ENCODE measurements at regions not wholly inside any gene's neighbourhood (a gene's known extent, or its start where the extent isn't known, plus 50 kb on each side); places are given as distances from the start of the nearest gene placed in this dataset.

DNA sequence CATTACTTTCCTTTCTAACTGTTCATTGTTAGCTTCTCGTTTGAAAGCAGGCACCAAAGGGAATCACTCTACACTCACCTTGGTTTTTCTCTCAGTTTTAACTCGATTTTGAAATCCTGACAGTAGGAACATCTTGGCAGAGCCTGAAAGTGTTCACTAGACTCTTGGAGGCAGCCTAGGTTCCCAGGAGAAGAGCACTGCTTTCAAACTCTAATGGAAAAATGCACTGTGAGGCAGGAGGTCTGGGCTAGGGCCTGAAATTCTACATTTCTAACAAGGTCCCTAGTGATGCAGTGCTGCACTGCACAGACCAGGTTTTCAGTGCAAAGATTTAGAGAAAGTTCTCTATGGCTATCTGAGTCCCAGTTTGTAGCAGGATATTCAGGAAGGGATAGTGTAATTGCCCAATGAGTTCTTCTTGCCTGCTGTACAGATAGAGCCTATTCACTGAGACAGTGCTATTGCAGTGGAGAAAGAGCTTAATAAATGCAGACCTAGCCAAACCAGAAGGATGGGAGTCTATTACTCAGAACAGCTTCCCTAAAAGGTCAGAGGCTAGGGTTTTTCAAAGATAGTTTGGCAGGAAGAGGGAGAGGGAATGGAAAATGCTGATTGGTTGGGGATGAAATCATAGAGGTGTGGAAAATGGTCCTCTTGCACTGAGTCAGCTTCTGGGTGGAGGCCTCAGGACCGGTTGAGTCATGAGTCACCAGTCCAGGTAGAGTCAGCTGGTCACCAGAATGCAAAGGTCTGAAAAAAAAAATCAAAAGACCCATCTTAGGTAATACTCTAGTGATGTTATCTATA is 153.9 kb downstream of the GPBP1 start:
- no peak overlapping the region for H3K4me3 ChIP-seq
- DNase-seq (no peak), ATAC-seq (no peak)
- intact Hi-C loops (cut with DNase I; ENCODE audit: low total_unique reads), result no loop called here
- TF ChIP-seq, protein P1, sequence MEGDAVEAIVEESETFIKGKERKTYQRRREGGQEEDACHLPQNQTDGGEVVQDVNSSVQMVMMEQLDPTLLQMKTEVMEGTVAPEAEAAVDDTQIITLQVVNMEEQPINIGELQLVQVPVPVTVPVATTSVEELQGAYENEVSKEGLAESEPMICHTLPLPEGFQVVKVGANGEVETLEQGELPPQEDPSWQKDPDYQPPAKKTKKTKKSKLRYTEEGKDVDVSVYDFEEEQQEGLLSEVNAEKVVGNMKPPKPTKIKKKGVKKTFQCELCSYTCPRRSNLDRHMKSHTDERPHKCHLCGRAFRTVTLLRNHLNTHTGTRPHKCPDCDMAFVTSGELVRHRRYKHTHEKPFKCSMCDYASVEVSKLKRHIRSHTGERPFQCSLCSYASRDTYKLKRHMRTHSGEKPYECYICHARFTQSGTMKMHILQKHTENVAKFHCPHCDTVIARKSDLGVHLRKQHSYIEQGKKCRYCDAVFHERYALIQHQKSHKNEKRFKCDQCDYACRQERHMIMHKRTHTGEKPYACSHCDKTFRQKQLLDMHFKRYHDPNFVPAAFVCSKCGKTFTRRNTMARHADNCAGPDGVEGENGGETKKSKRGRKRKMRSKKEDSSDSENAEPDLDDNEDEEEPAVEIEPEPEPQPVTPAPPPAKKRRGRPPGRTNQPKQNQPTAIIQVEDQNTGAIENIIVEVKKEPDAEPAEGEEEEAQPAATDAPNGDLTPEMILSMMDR (IDR thresholded peaks at IDR 0.05 in 4 of 5, conservative IDR thresholded peaks at IDR 0.05 in 1 of 5), result no peak
- TF ChIP-seq POLR2A (IDR thresholded peaks at IDR 0.05), result no peak
- in situ Hi-C loops (cut with MboI; ENCODE audit: low sequenced_read_pairs in 4 of 4), result no loop called here
- no peaks in the 10 kb centered on the region for H3K27me3 ChIP-seq
- H3K36me3 ChIP-seq, result no peaks in the 10 kb centered on the region
- no peak overlapping the region for H3K27ac ChIP-seq
- H3K9me3 ChIP-seq, result no peaks in the 10 kb centered on the region
- H3K4me1 ChIP-seq, result no peaks in the 10 kb centered on the region

DNA sequence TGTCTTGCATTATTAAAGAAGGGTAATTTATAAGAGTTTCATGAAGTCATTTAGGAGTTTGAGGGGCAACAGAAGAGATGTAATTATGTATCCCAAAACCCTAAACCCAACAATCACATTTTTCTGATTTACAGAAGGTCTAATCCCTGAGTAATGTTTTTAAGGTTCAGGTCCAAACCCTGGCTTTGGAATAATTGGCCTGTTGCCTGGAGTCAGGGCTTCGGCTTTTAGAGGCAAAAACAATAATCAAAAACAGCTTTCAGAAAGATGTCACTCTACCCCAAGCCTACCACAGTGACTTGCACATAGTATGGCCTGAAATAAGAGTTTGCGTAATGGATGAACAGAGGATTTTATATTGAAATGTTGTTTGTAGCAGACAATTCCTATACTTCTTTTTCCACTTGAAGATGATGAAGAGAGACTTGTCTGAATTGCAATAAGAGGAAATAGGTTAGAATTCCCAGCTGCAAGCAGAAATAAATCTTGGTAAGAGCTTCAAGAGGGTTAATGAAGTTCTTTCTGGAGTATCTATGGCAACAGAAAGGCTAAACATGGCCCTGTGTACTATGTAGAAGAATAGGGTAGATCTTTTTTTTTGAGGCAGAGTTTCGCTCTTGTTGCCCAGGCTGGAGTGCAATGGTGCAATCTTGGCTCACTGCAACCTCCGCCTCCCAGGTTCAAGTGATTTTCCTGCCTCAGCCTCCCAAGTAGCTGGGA is 152.0 kb downstream of the GPBP1 start:
- in situ Hi-C loops (cut with MboI; ENCODE audit: low sequenced_read_pairs in 4 of 4) (no loop called here), intact Hi-C loops (cut with DNase I; ENCODE audit: low total_unique reads) (loop anchor here (2.0 kb wide), 1 partner anchor 47 kb away; no protein-coding TSS in a partner anchor)
- Histone ChIP-seq H3K27ac (no peak overlapping the region), H3K4me1 (no peaks in the 10 kb centered on the region), H3K27me3 (no peaks in the 10 kb centered on the region), H3K36me3 (no peaks in the 10 kb centered on the region), H3K4me3 (no peak overlapping the region), H3K9me3 (no peaks in the 10 kb centered on the region)
- DNase-seq (no peak), ATAC-seq (no peak)
- TF ChIP-seq, protein P1 (IDR thresholded peaks at IDR 0.05 in 4 of 5, conservative IDR thresholded peaks at IDR 0.05 in 1 of 5), result no peak

DNA sequence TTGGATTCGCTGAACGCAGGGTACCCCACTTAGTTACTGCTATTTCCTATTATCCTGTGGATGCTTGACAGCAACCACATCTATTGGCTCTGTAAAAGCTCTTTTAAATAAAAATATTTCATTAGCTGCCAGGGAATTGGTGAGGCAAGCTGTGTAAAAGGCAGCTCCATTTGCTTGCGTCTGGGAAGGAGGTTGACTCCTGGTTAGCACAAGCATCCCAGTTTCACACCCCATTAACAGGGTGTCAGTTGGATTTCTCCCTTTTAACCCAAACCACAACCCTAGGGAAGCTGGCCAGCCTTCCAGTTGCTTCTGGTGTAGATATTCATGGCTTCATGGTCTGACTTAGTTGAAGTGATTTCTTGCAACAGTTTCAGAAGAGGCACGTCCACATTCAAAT is 151.0 kb downstream of the GPBP1 start:
- Histone ChIP-seq H3K36me3 (no peaks in the 10 kb centered on the region), H3K4me1 (no peaks in the 10 kb centered on the region), H3K27ac (no peak overlapping the region), H3K27me3 (no peaks in the 10 kb centered on the region), H3K4me3 (no peak overlapping the region), H3K9me3 (no peaks in the 10 kb centered on the region)
- DNase-seq, result no peak
- no peak for ATAC-seq
- TF ChIP-seq, protein P1 (IDR thresholded peaks at IDR 0.05 in 4 of 5, conservative IDR thresholded peaks at IDR 0.05 in 1 of 5), result no peak
- no peak for TF ChIP-seq POLR2A (IDR thresholded peaks at IDR 0.05)
- in situ Hi-C loops (cut with MboI; ENCODE audit: low sequenced_read_pairs in 4 of 4) (loop anchor here in 2 of 4 donors (25.0 kb wide), 2 partner anchors 462 to 562 kb away; no protein-coding TSS in a partner anchor), intact Hi-C loops (cut with DNase I; ENCODE audit: low total_unique reads) (loop anchor here (2.0 kb wide), 1 partner anchor 48 kb away; no protein-coding TSS in a partner anchor)

DNA sequence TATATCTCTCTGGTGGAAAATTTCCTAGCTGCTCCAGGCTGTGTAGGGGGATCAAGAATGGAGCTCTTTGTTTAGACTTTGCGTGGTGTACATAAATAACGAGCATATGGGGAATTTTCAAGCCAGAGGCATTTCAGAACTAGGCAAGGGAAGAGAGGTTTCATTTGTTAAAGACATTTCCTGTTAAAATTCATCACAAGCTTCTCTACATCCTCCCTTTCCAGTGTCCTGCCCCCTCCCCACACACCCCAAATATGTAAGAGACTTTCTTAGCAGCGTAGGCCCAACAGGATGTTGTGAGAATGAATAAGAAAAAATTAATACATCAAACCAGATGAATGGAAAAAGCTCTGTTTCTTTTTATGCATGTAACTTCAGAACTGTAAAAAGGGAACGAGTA is 150.3 kb downstream of the GPBP1 start:
- H3K27me3 ChIP-seq, result no peaks in the 10 kb centered on the region
- no peaks in the 10 kb centered on the region for H3K9me3 ChIP-seq
- intact Hi-C loops (cut with DNase I; ENCODE audit: low total_unique reads) (loop anchor here (2.0 kb wide), 1 partner anchor 49 kb away; no protein-coding TSS in a partner anchor), in situ Hi-C loops (cut with MboI; ENCODE audit: low sequenced_read_pairs in 4 of 4) (loop anchor here in 2 of 4 donors (25.0 kb wide), 2 partner anchors 463 to 563 kb away; no protein-coding TSS in a partner anchor)
- H3K4me3 ChIP-seq, result no peak overlapping the region
- ATAC-seq (no peak), DNase-seq (no peak)
- no peaks in the 10 kb centered on the region for H3K36me3 ChIP-seq
- TF ChIP-seq, protein P1 (IDR thresholded peaks at IDR 0.05 in 4 of 5, conservative IDR thresholded peaks at IDR 0.05 in 1 of 5), result no peak
- no peak for TF ChIP-seq POLR2A (IDR thresholded peaks at IDR 0.05)
- no peak overlapping the region for H3K27ac ChIP-seq
- H3K4me1 ChIP-seq, result no peaks in the 10 kb centered on the region

Data from gastrocnemius medialis (tissue), 4 donors.